ENCODE measurements at regions not wholly inside any gene's neighbourhood (a gene's known extent, or its start where the extent isn't known, plus 50 kb on each side); places are given as distances from the start of the nearest gene placed in this dataset.

- 80 to 94% (median 90%) methylated on average over 4 of the region's 4 CpGs for WGBS, 3 donors
- intact Hi-C loops (cut with DNase I) = no loop called here
- no peaks in the 10 kb centered on the region for H3K36me3 ChIP-seq
- TF ChIP-seq POLR2A (IDR thresholded peaks at IDR 0.05) (no peak), CTCF (IDR thresholded peaks at IDR 0.05) (no peak), EP300 (IDR thresholded peaks at IDR 0.05) (no peak)
- no peak overlapping the region for H3K27ac ChIP-seq
- no peak for DNase-seq
- H3K4me3 ChIP-seq = no peak overlapping the region
- H3K9me3 ChIP-seq = no peaks in the 10 kb centered on the region
- no peaks in the 10 kb centered on the region for H3K4me1 ChIP-seq (ENCODE audit: insufficient read depth)
- H3K27me3 ChIP-seq = no peaks in the 10 kb centered on the region
These were observed 316.6 kb upstream of the BMP2 start for GRCh38 chr20:6450841-6451240.

- Histone ChIP-seq H3K9me3 (no peaks in the 10 kb centered on the region), H3K4me3 (no peak overlapping the region), H3K27ac (no peak overlapping the region), H3K36me3 (no peaks in the 10 kb centered on the region), H3K27me3 (no peaks in the 10 kb centered on the region), H3K4me1 (ENCODE audit: insufficient read depth) (no peaks in the 10 kb centered on the region)
- WGBS, 3 donors = 72 to 80% (median 77%) methylated on average over 5 of the region's 5 CpGs
- DNase-seq = no peak
- TF ChIP-seq POLR2A (IDR thresholded peaks at IDR 0.05) (no peak), EP300 (IDR thresholded peaks at IDR 0.05) (no peak)
- intact Hi-C loops (cut with DNase I) = no loop called here
These were observed 317.6 kb upstream of the FERMT1 start for GRCh38 chr20:6440443-6440799.

- no peaks in the 10 kb centered on the region for H3K27me3 ChIP-seq
- no peak overlapping the region for H3K27ac ChIP-seq
- no peak overlapping the region for H3K4me3 ChIP-seq
- no peak for DNase-seq
- TF ChIP-seq POLR2A (IDR thresholded peaks at IDR 0.05) = no peak
- H3K4me1 ChIP-seq (ENCODE audit: insufficient read depth) = no peaks in the 10 kb centered on the region
- no peaks in the 10 kb centered on the region for H3K36me3 ChIP-seq
- WGBS, 3 donors = 39 to 54% (median 42%) methylated on average over 3 of the region's 3 CpGs
- intact Hi-C loops (cut with DNase I) = no loop called here
- H3K9me3 ChIP-seq = no peaks in the 10 kb centered on the region
These were observed 317.1 kb upstream of the FERMT1 start for GRCh38 chr20:6439737-6440442.

GRCh38 chr20:6434131-6434530 is 311.3 kb upstream of the FERMT1 start:
- intact Hi-C loops (cut with DNase I) = no loop called here
- Histone ChIP-seq H3K36me3 (no peaks in the 10 kb centered on the region), H3K4me3 (no peak overlapping the region), H3K4me1 (ENCODE audit: insufficient read depth) (no peaks in the 10 kb centered on the region), H3K9me3 (no peaks in the 10 kb centered on the region), H3K27me3 (no peaks in the 10 kb centered on the region), H3K27ac (no peak overlapping the region)
- DNase-seq = no peak
- TF ChIP-seq CTCF (IDR thresholded peaks at IDR 0.05) (no peak), POLR2A (IDR thresholded peaks at IDR 0.05) (no peak), EP300 (IDR thresholded peaks at IDR 0.05) (no peak)
- 94 to 95% (median 94%) methylated on average over 2 of the region's 2 CpGs for WGBS, 3 donors

- no peak for DNase-seq
- intact Hi-C loops (cut with DNase I) = no loop called here
These were observed 307.6 kb upstream of the FERMT1 start for GRCh38 chr20:6430381-6430780.

More at GRCh38 chr20:6430381-6430780, 307.6 kb upstream of the FERMT1 start:
- Histone ChIP-seq H3K4me3 (no peak overlapping the region), H3K4me1 (ENCODE audit: insufficient read depth) (no peaks in the 10 kb centered on the region), H3K27ac (no peak overlapping the region), H3K36me3 (no peaks in the 10 kb centered on the region), H3K9me3 (no peaks in the 10 kb centered on the region), H3K27me3 (no peaks in the 10 kb centered on the region)
- TF ChIP-seq EP300 (IDR thresholded peaks at IDR 0.05) (no peak), CTCF (IDR thresholded peaks at IDR 0.05) (no peak), POLR2A (IDR thresholded peaks at IDR 0.05) (no peak)

All from ovary (tissue), 7 donors.